GM19463 (cell line): ENCODE measurements at regions not wholly inside any gene's neighbourhood (a gene's known extent, or its start where the extent isn't known, plus 50 kb on each side); places are given as distances from the start of the nearest gene placed in this dataset.

Source experiments
- ATAC-seq: cut with Tn5 transposase; IDR thresholded peaks from one replicate; pipeline ENCODE4 v1.9.1; 2021; ENCODE audit warnings: mild to moderate bottlenecking, moderate library complexity; ENCODE audit not compliant: unreplicated experiment

GRCh38 chr12:19572920-19573558, 133.7 kb downstream of the AEBP2 start:
- no peak for ATAC-seq

DNA sequence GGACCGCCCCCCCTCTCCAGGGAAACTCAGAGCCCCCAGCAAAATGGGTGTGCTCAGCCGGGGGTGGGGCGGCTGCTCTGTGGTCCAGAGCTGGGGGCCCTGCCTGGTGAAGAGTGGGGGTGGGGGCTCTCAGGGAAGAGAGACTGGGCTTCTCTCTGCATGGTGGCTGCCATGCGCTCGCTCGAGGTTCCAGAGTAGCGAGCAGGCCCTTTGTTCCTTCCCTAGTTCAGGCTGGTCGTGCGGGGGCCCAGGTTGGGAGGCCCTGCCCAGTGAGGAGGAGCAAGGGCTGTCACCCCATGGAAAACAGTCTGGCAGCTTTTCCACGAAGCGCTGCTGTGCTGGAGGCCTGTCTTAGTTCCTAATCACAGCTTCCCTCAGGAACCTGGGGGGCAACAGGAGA, 134.6 kb downstream of the AEBP2 start:
- ATAC-seq, result no peak

GRCh38 chr12:19574601-19575000, 135.3 kb downstream of the AEBP2 start:
- ATAC-seq, result no peak

GRCh38 chr12:19575337-19576243, 136.3 kb downstream of the AEBP2 start:
- no peak for ATAC-seq

- ATAC-seq, result no peak
Measured at GRCh38 chr12:19576506-19577280, 137.4 kb downstream of the AEBP2 start.

GRCh38 chr12:19577281-19577530, 137.9 kb downstream of the AEBP2 start:
- ATAC-seq, result no peak

DNA sequence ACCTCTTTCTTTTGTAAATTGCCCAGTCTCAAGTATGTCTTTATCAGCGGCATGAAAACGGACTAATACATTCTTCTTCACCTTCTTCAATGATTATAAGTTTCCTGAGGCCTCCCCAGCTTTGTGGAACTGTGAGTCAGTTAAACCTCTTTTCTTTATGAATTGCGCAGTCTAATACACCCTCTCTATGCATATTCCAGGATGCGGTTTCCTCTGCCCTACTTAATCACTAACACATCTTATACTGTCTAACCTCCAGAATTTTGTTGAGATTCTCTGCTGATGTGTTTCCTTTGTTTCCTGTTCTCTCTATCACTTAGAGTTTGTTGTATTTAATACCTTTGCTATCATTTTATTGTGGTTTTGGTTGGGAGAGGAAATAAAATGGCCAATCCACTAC, 145.4 kb downstream of the AEBP2 start:
- ATAC-seq, result no peak

DNA sequence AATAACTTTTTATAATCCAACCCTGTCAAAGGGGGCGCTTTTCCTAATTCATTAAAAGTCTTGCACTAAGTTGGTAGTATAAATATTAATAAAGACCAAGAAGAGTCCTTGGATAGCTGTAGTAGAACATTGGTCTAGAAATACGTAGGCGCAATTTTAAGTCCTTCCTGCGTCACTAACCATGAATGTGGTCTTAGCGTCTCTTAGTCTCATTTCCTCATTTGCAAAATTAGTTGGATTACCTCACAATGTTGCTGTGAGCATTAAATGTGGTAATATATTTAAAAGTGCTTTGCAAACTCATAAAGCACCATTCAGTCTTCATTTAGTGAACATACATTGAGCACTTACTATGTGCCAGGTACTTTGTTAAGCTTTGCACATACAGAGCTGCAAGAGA, 149.7 kb downstream of the AEBP2 start:
- no peak for ATAC-seq

DNA sequence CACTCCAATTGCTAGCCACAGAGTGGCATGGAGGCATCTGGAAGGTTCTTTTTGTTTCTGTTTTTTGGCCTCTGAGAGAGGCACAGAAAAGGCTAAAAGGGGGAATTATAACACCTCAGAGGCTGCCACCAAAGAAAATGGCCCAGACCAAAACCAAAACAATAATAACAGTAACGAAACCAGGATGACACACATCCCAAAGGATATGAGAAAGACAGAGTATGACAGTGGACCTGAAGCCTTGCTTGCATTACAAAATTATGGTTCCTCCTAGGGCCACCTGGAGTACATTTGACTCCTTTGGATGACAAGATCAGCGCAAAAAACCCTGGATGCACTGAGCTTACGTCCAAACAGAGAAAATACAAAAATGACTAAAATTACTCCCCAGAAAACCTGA, 152.7 kb downstream of the AEBP2 start:
- ATAC-seq, result no peak

- ATAC-seq, result no peak
Measured at GRCh38 chr12:19596434-19597166, 157.3 kb downstream of the AEBP2 start.

GRCh38 chr12:19597167-19598026, 158.1 kb downstream of the AEBP2 start:
- ATAC-seq, result no peak

- ATAC-seq, result no peak
Measured at GRCh38 chr12:19605720-19606119, 166.4 kb downstream of the AEBP2 start.

- ATAC-seq, result no peak
Measured at GRCh38 chr12:19608039-19608438, 168.7 kb downstream of the AEBP2 start.

DNA sequence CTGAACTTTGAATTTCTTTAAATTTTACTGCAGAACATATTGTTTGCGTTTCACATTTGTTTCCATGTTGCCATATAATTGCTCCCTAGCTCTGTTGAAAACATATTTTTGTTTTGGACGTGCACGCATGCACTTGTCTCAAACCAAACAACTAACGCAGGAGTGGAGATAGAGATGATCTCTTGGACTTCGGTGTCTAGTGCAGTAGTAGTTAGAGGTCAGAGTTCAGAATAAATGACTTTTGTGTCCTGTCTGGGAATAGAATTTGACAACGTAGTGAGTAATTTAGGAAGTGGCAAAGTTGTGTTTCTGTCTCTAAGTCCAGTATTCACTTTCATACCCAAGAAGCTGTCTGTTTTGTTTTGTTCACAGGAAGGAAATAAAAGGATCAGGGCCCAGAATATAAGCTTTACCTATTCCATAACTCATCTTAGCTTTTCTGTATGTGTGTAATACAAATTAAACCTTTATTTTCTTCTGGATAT, 173.8 kb downstream of the AEBP2 start:
- ATAC-seq, result no peak

DNA sequence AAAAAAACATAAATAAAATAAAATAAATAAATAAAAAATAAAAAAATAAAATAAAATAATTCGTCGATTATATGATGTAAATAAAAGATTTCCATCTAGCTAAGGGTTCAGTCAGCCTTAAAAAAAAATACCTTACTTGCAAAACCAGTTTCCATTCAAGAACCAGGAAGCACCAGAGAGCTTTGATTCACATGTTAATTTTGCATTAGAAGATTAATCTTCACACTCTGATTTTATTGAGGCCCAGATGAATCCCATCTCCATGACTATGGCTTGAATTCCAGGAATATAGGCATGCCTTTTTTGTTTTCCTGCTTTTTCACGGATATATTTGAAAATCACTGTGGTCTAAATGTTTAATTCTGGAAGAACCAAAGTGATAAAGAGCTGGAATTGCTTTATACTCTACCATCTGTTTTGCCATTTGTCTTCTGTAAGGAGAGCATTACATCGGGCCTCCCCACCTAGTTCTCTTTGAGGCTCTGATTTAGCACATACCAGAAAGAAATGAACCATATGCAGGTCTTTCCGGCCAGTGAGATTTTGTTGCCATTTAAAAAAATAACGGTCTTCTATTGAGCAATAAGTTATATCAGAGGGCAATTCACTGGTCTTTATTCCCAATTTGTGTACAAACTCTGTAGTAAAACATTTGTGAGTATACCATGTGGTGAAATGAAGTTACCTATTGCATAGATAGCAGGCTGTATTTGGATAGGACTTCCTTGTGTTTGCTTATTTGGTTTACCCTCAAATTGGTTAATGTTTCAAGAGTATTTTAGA, 175.5 kb downstream of the AEBP2 start:
- ATAC-seq, result no peak

DNA sequence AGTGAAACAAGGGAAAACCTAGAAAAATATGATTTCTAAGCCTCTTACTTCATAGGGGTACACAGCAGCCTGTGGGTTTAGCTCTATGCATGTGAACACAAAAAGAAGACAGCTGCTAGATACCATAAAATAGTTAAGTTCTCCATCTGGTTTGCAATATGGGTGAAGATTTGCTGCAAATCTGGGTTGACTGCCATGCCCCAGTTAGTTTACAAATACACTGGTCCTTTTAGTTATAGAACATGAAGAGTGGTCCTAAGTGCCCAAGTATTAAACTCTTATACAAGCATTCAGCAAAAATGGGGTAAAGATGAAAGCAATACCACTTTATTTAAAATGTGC, 176.1 kb downstream of the AEBP2 start:
- no peak for ATAC-seq

DNA sequence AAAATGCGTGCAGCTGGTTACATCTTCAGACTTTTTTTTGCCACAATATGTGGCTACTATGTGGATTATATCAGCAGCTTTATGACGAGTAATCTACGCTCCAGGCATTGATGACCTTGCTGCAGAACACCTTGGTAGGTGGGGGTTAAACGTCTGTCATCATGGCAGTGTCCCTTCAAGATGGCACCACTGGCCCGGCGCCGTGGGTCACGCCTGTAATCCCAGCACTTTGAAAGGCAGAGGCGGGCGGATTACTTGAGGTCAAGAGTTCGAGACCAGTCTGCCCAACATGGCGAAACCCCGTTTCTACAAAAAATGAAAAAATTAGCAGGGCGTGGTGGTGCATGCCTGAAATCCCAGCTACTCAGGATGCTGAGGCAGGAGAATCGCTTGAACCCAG, 177.5 kb downstream of the AEBP2 start:
- ATAC-seq, result no peak

DNA sequence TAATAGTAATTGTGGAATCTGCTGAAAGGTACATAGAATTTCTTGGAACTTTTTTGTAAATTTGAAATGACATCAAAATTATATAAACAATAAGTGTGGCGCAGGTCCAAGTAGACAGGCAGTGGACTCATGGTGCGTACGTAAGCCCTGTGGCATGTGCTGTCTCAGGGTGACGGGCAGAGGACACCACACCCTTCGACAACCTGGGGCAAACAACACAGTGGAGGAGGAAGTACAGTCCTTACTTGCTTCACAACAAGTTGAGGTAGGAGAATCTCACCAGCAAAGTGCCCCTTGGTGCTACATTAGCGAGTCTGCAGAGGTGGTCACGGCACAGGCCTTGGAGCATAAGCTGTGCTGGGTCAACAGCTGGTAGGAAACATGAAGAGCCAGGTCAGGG, 180.9 kb downstream of the AEBP2 start:
- ATAC-seq, result no peak

- ATAC-seq, result no peak
Measured at GRCh38 chr12:19623751-19624399, 184.6 kb downstream of the AEBP2 start.
